ENCODE measurements at regions not wholly inside any gene's neighbourhood (a gene's known extent, or its start where the extent isn't known, plus 50 kb on each side); places are given as distances from the start of the nearest gene placed in this dataset.
"Not testable (repeated sequence)": the region's sequence is repeated elsewhere in the genome, so short reads cannot be mapped to it uniquely, and the experiment has no call there.

DNA sequence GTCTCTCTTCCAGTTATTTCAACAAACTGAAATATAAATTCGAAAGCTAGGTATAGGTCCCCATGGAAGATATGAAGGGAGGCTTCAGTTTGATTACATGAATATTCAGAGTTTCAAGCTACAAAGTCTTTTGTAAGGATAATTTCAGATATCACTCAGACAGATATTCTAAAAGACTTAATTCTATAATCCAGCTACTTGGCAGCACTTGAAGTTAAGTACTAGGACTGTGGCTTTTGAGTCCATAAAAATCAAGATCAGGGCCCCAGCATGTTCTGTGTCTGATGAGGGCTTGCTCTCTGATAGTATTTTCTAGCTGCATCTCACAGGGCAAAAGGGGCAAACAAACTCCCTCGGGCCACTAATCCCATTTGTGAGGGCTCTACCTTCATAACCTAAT lies 160.6 kb upstream of the IRS2 start:
- 94 to 96% methylated on average over 2 of the region's 2 CpGs for WGBS, 2 donors
- Histone ChIP-seq H3K27ac (ENCODE audit: low read depth in 1 of 2, low read length in 2 of 2) (no peak overlapping the region), H3K4me3 (ENCODE audit: low read length in 2 of 2) (no peak overlapping the region), H3K27me3 (ENCODE audit: control insufficient read depth in 1 of 2, insufficient read depth in 2 of 2, low read length in 1 of 2) (no peaks in the 10 kb centered on the region), H3K4me1 (ENCODE audit: control insufficient read depth in 1 of 2, insufficient read depth in 2 of 2, low read length in 2 of 2) (no peaks in the 10 kb centered on the region), H3K9me3 (ENCODE audit: control insufficient read depth, low read length) (no peaks in the 10 kb centered on the region), H3K36me3 (ENCODE audit: control insufficient read depth in 1 of 2, insufficient read depth in 2 of 2, low read length in 1 of 2) (no peaks in the 10 kb centered on the region)
- ATAC-seq (ENCODE audit: low FRiP score) (no peak), DNase-seq (no peak)
- intact Hi-C loops (cut with DNase I): no loop called here

DNA sequence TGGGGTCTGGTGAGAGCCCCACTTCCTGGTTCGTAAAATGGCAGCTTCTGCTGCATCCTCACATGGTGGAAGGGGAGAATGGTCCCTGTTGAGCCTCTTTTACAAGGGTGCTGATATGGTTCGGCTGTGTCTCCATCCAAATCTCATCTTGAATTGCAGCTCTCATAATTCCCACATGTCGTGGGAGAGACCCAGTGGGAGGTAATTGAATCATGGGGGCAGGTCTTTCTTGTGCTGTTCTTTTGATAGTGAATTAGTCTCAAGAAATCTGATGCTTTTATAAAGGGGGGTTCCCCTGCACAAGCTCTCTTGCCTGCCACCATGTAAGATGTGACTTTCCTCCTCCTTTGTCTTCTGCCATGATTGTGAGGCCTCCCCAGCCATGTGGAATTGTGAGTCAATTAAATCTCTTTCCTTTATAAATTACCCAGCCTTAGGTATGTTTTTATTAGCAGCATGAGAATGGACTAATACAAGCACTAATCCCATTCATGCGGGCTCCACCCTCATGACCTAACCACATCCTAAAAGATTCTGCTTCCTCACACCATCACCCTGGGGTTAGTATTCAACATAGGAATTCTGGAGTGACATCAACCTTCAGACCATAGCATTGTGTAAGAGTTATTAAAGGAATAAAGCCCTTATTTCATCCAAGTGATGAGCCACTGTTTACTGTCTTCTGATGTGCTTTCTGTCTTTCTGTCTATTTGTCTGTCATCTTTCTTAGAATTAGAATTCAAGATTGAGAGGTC lies 159.0 kb upstream of the IRS2 start:
- Histone ChIP-seq H3K4me3 (ENCODE audit: low read length in 2 of 2) (no peak overlapping the region), H3K27ac (ENCODE audit: low read depth in 1 of 2, low read length in 2 of 2) (no peak overlapping the region), H3K36me3 (ENCODE audit: control insufficient read depth in 1 of 2, insufficient read depth in 2 of 2, low read length in 1 of 2) (no peaks in the 10 kb centered on the region), H3K9me3 (ENCODE audit: control insufficient read depth, low read length) (no peaks in the 10 kb centered on the region), H3K27me3 (ENCODE audit: control insufficient read depth in 1 of 2, insufficient read depth in 2 of 2, low read length in 1 of 2) (no peaks in the 10 kb centered on the region), H3K4me1 (ENCODE audit: control insufficient read depth in 1 of 2, insufficient read depth in 2 of 2, low read length in 2 of 2) (no peaks in the 10 kb centered on the region)
- WGBS, 2 donors: 91 to 92% methylated on average over 4 of the region's 4 CpGs
- ATAC-seq (ENCODE audit: low FRiP score): no peak
- DNase-seq: no peak
- intact Hi-C loops (cut with DNase I): no loop called here

DNA sequence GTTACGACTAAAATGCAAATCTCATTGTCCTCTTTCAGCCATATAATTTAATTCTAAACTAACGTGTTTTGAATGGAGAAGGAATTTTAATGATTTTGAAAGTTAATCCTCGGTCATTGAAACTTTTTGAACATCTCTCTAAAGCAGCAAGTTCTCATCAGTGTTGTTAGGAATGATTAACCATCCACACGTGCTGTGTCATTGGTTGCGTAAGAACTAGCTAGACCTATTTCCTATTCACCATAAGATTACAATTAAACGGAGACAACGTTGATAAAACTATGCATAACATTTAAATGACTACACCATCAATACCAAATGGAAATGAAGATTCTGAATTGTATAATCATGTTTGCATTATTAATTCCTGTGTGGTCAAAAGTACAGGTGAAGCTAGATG lies 155.6 kb upstream of the IRS2 start:
- no peak overlapping the region for H3K4me3 ChIP-seq (ENCODE audit: low read length in 2 of 2)
- DNase-seq (no peak), ATAC-seq (ENCODE audit: low FRiP score) (no peak)
- intact Hi-C loops (cut with DNase I): no loop called here
- no peaks in the 10 kb centered on the region for H3K27me3 ChIP-seq (ENCODE audit: control insufficient read depth in 1 of 2, insufficient read depth in 2 of 2, low read length in 1 of 2)
- peaks cover 0 to 2% of the 10 kb centered on the region in 2 donors for H3K4me1 ChIP-seq (ENCODE audit: control insufficient read depth in 1 of 2, insufficient read depth in 2 of 2, low read length in 2 of 2)
- no peak overlapping the region for H3K27ac ChIP-seq (ENCODE audit: low read depth in 1 of 2, low read length in 2 of 2)
- H3K36me3 ChIP-seq (ENCODE audit: control insufficient read depth in 1 of 2, insufficient read depth in 2 of 2, low read length in 1 of 2): no peaks in the 10 kb centered on the region
- no peaks in the 10 kb centered on the region for H3K9me3 ChIP-seq (ENCODE audit: control insufficient read depth, low read length)
- 89 to 95% methylated on average over 7 of the region's 7 CpGs for WGBS, 2 donors

- intact Hi-C loops (cut with DNase I): no loop called here
Observed at GRCh38 chr13:109941221-109941620, 154.8 kb upstream of the IRS2 start.

GRCh38 chr13:109940637-109941036 lies 154.3 kb upstream of the IRS2 start:
- H3K36me3 ChIP-seq (ENCODE audit: control insufficient read depth in 1 of 2, insufficient read depth in 2 of 2, low read length in 1 of 2): no peaks in the 10 kb centered on the region
- H3K27ac ChIP-seq (ENCODE audit: low read depth in 1 of 2, low read length in 2 of 2): no peak overlapping the region
- H3K4me1 ChIP-seq (ENCODE audit: control insufficient read depth in 1 of 2, insufficient read depth in 2 of 2, low read length in 2 of 2): peaks cover 0 to 2% of the 10 kb centered on the region in 2 donors
- intact Hi-C loops (cut with DNase I): no loop called here
- H3K27me3 ChIP-seq (ENCODE audit: control insufficient read depth in 1 of 2, insufficient read depth in 2 of 2, low read length in 1 of 2): no peaks in the 10 kb centered on the region
- H3K4me3 ChIP-seq (ENCODE audit: low read length in 2 of 2): no peak overlapping the region
- no peak for DNase-seq
- WGBS, 2 donors: 96 to 98% methylated on average over 8 of the region's 8 CpGs
- no peak for ATAC-seq (ENCODE audit: low FRiP score)
- H3K9me3 ChIP-seq (ENCODE audit: control insufficient read depth, low read length): no peaks in the 10 kb centered on the region

More at GRCh38 chr13:109941221-109941620, 154.8 kb upstream of the IRS2 start:
- Histone ChIP-seq H3K27ac (ENCODE audit: low read depth in 1 of 2, low read length in 2 of 2) (no peak overlapping the region), H3K9me3 (ENCODE audit: control insufficient read depth, low read length) (no peaks in the 10 kb centered on the region), H3K36me3 (ENCODE audit: control insufficient read depth in 1 of 2, insufficient read depth in 2 of 2, low read length in 1 of 2) (no peaks in the 10 kb centered on the region), H3K4me1 (ENCODE audit: control insufficient read depth in 1 of 2, insufficient read depth in 2 of 2, low read length in 2 of 2) (peaks cover 0 to 2% of the 10 kb centered on the region in 2 donors), H3K4me3 (ENCODE audit: low read length in 2 of 2) (no peak overlapping the region), H3K27me3 (ENCODE audit: control insufficient read depth in 1 of 2, insufficient read depth in 2 of 2, low read length in 1 of 2) (no peaks in the 10 kb centered on the region)
- ATAC-seq (ENCODE audit: low FRiP score): no peak
- DNase-seq: no peak
- WGBS, 2 donors: 41 to 84% methylated on average over 2 of the region's 2 CpGs

- H3K27me3 ChIP-seq (ENCODE audit: control insufficient read depth in 1 of 2, insufficient read depth in 2 of 2, low read length in 1 of 2): no peaks in the 10 kb centered on the region
- 91 to 99% methylated on average over 10 of the region's 10 CpGs for WGBS, 2 donors
- intact Hi-C loops (cut with DNase I): no loop called here
- ATAC-seq (ENCODE audit: low FRiP score) (no peak), DNase-seq (no peak)
- no peak overlapping the region for H3K27ac ChIP-seq (ENCODE audit: low read depth in 1 of 2, low read length in 2 of 2)
- H3K9me3 ChIP-seq (ENCODE audit: control insufficient read depth, low read length): no peaks in the 10 kb centered on the region
- H3K36me3 ChIP-seq (ENCODE audit: control insufficient read depth in 1 of 2, insufficient read depth in 2 of 2, low read length in 1 of 2): no peaks in the 10 kb centered on the region
- H3K4me1 ChIP-seq (ENCODE audit: control insufficient read depth in 1 of 2, insufficient read depth in 2 of 2, low read length in 2 of 2): peaks cover 0 to 2% of the 10 kb centered on the region in 2 donors
- H3K4me3 ChIP-seq (ENCODE audit: low read length in 2 of 2): no peak overlapping the region
Observed at GRCh38 chr13:109939838-109940237, 153.5 kb upstream of the IRS2 start.

GRCh38 chr13:109939180-109939579 lies 152.8 kb upstream of the IRS2 start:
- 96 to 99% methylated on average over 2 of the region's 2 CpGs for WGBS, 2 donors
- Histone ChIP-seq H3K9me3 (ENCODE audit: control insufficient read depth, low read length) (no peaks in the 10 kb centered on the region), H3K36me3 (ENCODE audit: control insufficient read depth in 1 of 2, insufficient read depth in 2 of 2, low read length in 1 of 2) (no peaks in the 10 kb centered on the region), H3K27me3 (ENCODE audit: control insufficient read depth in 1 of 2, insufficient read depth in 2 of 2, low read length in 1 of 2) (no peaks in the 10 kb centered on the region), H3K4me1 (ENCODE audit: control insufficient read depth in 1 of 2, insufficient read depth in 2 of 2, low read length in 2 of 2) (peaks cover 0 to 2% of the 10 kb centered on the region in 2 donors), H3K4me3 (ENCODE audit: low read length in 2 of 2) (no peak overlapping the region), H3K27ac (ENCODE audit: low read depth in 1 of 2, low read length in 2 of 2) (no peak overlapping the region)
- intact Hi-C loops (cut with DNase I): no loop called here
- ATAC-seq (ENCODE audit: low FRiP score) (no peak), DNase-seq (no peak)

DNA sequence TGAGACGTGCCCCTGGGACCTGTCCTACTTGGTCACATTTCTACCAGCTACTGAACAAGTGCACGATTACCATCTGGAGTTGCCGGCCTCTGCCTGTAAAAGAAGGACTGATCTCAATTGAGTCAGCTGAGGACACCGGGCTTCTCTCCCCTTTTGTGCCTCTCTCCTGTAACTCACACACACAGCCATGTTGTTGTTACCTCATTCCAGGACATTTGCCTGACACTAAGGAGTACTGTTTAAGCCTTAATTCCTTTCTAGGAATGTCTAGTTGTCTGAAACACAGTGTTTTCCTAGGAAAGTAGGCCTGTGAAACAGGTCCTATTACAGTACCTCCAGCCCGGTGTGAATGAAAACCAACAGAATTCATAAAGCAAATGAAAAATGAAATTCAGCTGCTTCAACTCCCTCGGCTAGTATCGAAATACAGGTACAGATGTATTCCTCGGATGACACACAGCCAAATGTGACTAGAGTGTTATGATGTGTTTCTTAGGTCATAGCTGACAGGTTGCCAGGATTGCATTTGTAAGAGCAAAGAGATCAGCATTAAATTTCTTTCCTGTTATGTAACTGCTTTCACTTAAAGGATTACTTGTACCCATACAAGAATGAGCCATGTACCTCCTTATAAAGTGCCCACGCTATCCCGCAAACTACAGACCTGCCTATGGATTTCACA lies 152.0 kb upstream of the IRS2 start:
- ATAC-seq (ENCODE audit: low FRiP score): no peak
- intact Hi-C loops (cut with DNase I): no loop called here

DNA sequence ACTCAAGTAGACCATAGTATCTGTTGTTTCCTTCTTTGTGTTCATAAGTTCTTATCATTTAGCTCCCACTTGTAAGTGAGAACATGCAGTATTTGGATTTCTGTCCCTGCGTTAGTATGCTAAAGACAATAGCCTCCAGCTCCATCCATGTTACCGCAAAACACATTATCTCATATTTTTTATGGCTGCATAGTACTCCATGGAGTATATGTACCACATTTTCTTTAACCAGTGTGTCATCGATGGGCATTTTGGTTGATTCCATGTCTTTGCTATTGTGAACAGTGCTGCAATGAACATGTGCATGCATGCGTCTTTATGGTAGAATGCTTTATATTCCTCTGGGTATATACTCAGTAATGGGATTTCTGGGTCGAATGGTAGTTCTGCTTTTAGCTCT lies 148.1 kb upstream of the IRS2 start:
- H3K27ac ChIP-seq (ENCODE audit: low read depth in 1 of 2, low read length in 2 of 2); H3K9me3 ChIP-seq (ENCODE audit: control insufficient read depth, low read length); H3K4me1 ChIP-seq (ENCODE audit: control insufficient read depth in 1 of 2, insufficient read depth in 2 of 2, low read length in 2 of 2); H3K36me3 ChIP-seq (ENCODE audit: control insufficient read depth in 1 of 2, insufficient read depth in 2 of 2, low read length in 1 of 2); ATAC-seq (ENCODE audit: low FRiP score); H3K27me3 ChIP-seq (ENCODE audit: control insufficient read depth in 1 of 2, insufficient read depth in 2 of 2, low read length in 1 of 2); DNase-seq; H3K4me3 ChIP-seq (ENCODE audit: low read length in 2 of 2); intact Hi-C loops (cut with DNase I): not testable (repeated sequence)
- 95 to 96% methylated on average over 5 of the region's 5 CpGs for WGBS, 2 donors

More for the DNA sequence above, 152.0 kb upstream of the IRS2 start:
- Histone ChIP-seq H3K36me3 (ENCODE audit: control insufficient read depth in 1 of 2, insufficient read depth in 2 of 2, low read length in 1 of 2) (no peaks in the 10 kb centered on the region), H3K4me1 (ENCODE audit: control insufficient read depth in 1 of 2, insufficient read depth in 2 of 2, low read length in 2 of 2) (peaks cover 0 to 2% of the 10 kb centered on the region in 2 donors), H3K27ac (ENCODE audit: low read depth in 1 of 2, low read length in 2 of 2) (no peak overlapping the region), H3K9me3 (ENCODE audit: control insufficient read depth, low read length) (no peaks in the 10 kb centered on the region), H3K27me3 (ENCODE audit: control insufficient read depth in 1 of 2, insufficient read depth in 2 of 2, low read length in 1 of 2) (no peaks in the 10 kb centered on the region), H3K4me3 (ENCODE audit: low read length in 2 of 2) (no peak overlapping the region)
- 52% methylated on average over 10 of the region's 10 CpGs for WGBS, 2 donors
- DNase-seq: no peak

Measured in aorta (tissue), 5 donors.